ENCODE measurements at regions not wholly inside any gene's neighbourhood (a gene's known extent, or its start where the extent isn't known, plus 50 kb on each side); places are given as distances from the start of the nearest gene placed in this dataset.

GRCh38 chr18:78165525-78165924 lies 814.1 kb upstream of the SALL3 start:
- no peak for TF ChIP-seq GLIS3 (CRISPR knock-in tag; IDR thresholded peaks at IDR 0.05)
- no peak for TF ChIP-seq BACH2 (CRISPR knock-in tag; IDR thresholded peaks at IDR 0.05; ENCODE audit: borderline replicate concordance)
- TF ChIP-seq TSHZ2 (CRISPR knock-in tag; IDR thresholded peaks at IDR 0.05), result no peak
- TF ChIP-seq ZFP3 (CRISPR knock-in tag; IDR thresholded peaks at IDR 0.05), result no peak
- TF ChIP-seq ZNF8 (CRISPR knock-in tag; IDR thresholded peaks at IDR 0.05), result no peak
- TF ChIP-seq RARB (CRISPR knock-in tag; IDR thresholded peaks at IDR 0.05), result no peak
- TF ChIP-seq POU6F1 (CRISPR knock-in tag; IDR thresholded peaks at IDR 0.05; ENCODE audit: borderline replicate concordance, low read depth), result no peak
- no peak for TF ChIP-seq OSR1 (CRISPR knock-in tag; IDR thresholded peaks at IDR 0.05)
- TF ChIP-seq PATZ1 (CRISPR knock-in tag; IDR thresholded peaks at IDR 0.05; ENCODE audit: borderline replicate concordance), result no peak
- no peak for TF ChIP-seq ZNF565 (CRISPR knock-in tag; conservative IDR thresholded peaks at IDR 0.05; ENCODE audit: low read depth)
- no peak for TF ChIP-seq CSRNP3 (CRISPR knock-in tag; IDR thresholded peaks at IDR 0.05)
- TF ChIP-seq CSDC2 (CRISPR knock-in tag; IDR thresholded peaks at IDR 0.05), result no peak
- no peak for TF ChIP-seq TCF4 (CRISPR knock-in tag; IDR thresholded peaks at IDR 0.05; ENCODE audit: borderline replicate concordance)
- no peak for TF ChIP-seq ARNTL (CRISPR knock-in tag; IDR thresholded peaks at IDR 0.05; ENCODE audit: borderline replicate concordance, low read depth)
- no peak for TF ChIP-seq CREB5 (CRISPR knock-in tag; IDR thresholded peaks at IDR 0.05; ENCODE audit: low read depth)
- no peak for ATAC-seq

GRCh38 chr18:78168526-78168925 lies 811.1 kb upstream of the SALL3 start:
- no peak for ATAC-seq
- TF ChIP-seq ZNF8 (CRISPR knock-in tag; IDR thresholded peaks at IDR 0.05), result no peak
- no peak for TF ChIP-seq CSDC2 (CRISPR knock-in tag; IDR thresholded peaks at IDR 0.05)
- no peak for TF ChIP-seq TOX (CRISPR knock-in tag; IDR thresholded peaks at IDR 0.05; ENCODE audit: borderline replicate concordance)
- TF ChIP-seq ARNTL (CRISPR knock-in tag; IDR thresholded peaks at IDR 0.05; ENCODE audit: borderline replicate concordance, low read depth), result no peak
- no peak for TF ChIP-seq PATZ1 (CRISPR knock-in tag; IDR thresholded peaks at IDR 0.05; ENCODE audit: borderline replicate concordance)
- TF ChIP-seq CSRNP3 (CRISPR knock-in tag; IDR thresholded peaks at IDR 0.05), result no peak
- no peak for TF ChIP-seq ZNF565 (CRISPR knock-in tag; conservative IDR thresholded peaks at IDR 0.05; ENCODE audit: low read depth)
- TF ChIP-seq ZC3H10 (CRISPR knock-in tag; IDR thresholded peaks at IDR 0.05), result no peak
- no peak for TF ChIP-seq RARB (CRISPR knock-in tag; IDR thresholded peaks at IDR 0.05)
- no peak for TF ChIP-seq GLIS3 (CRISPR knock-in tag; IDR thresholded peaks at IDR 0.05)
- no peak for TF ChIP-seq ESRRG (CRISPR knock-in tag; IDR thresholded peaks at IDR 0.05)
- no peak for TF ChIP-seq TSHZ2 (CRISPR knock-in tag; IDR thresholded peaks at IDR 0.05)
- TF ChIP-seq ZNF70 (CRISPR knock-in tag; IDR thresholded peaks at IDR 0.05), result no peak
- TF ChIP-seq OSR1 (CRISPR knock-in tag; IDR thresholded peaks at IDR 0.05), result no peak
- no peak for TF ChIP-seq SNAI2 (CRISPR knock-in tag; IDR thresholded peaks at IDR 0.05)
- TF ChIP-seq ZFP30 (CRISPR knock-in tag; IDR thresholded peaks at IDR 0.05), result no peak
- no peak for TF ChIP-seq PPARA (CRISPR knock-in tag; IDR thresholded peaks at IDR 0.05; ENCODE audit: borderline replicate concordance)
- TF ChIP-seq TCF4 (CRISPR knock-in tag; IDR thresholded peaks at IDR 0.05; ENCODE audit: borderline replicate concordance), result no peak
- no peak for TF ChIP-seq BACH2 (CRISPR knock-in tag; IDR thresholded peaks at IDR 0.05; ENCODE audit: borderline replicate concordance)
- TF ChIP-seq ISL1 (CRISPR knock-in tag; IDR thresholded peaks at IDR 0.05), result no peak
